Colonic mucosa (tissue), 4 donors: ENCODE measurements at regions not wholly inside any gene's neighbourhood (a gene's known extent, or its start where the extent isn't known, plus 50 kb on each side); places are given as distances from the start of the nearest gene placed in this dataset.

Source experiments
- DNase-seq: peaks from one replicate; pipeline ENCODE4 v3.0.0-alpha.2; 2020
- H3K27ac ChIP-seq: fragments of 200-600 bp; one replicate; pipeline ENCODE4 v1.8.0; 2021
- H3K27me3 ChIP-seq: fragments of 200-600 bp; one replicate; pipeline ENCODE4 v1.8.0; 2021
- H3K36me3 ChIP-seq: fragments of 200-600 bp; one replicate; pipeline ENCODE4 v1.8.0; 2021
- H3K4me1 ChIP-seq: fragments of 200-600 bp; one replicate; pipeline ENCODE4 v1.8.0; 2021; ENCODE audit warnings: mild to moderate bottlenecking
- H3K4me3 ChIP-seq: fragments of 200-600 bp; one replicate; pipeline ENCODE4 v1.8.0; 2021
- H3K9ac ChIP-seq, 2 donors: one replicate each; pipeline ENCODE4 v1.7.0; 2013; ENCODE audit warnings: control low read depth in 2 of 2, low read depth in 2 of 2, low read length in 2 of 2
- H3K9me3 ChIP-seq: fragments of 200-600 bp; one replicate; pipeline ENCODE4 v1.8.0; 2021
- CTCF ChIP-seq: fragments of 200-600 bp; IDR thresholded peaks from one replicate; pipeline ENCODE4 v1.8.0; 2022; ENCODE audit warnings: antibody characterized with exemption, mild to moderate bottlenecking
- intact Hi-C: fragments of 100-400 bp; cut with DNase I; formaldehyde crosslinking; loops from one replicate; pipeline ENCODE4 v1.14.1; 2022
- donor health status: healthy.
- donor health status: DM: no; HTN: no; CAD: no.
- donor health status: DM: no; HTN: no; CAD: no.

- Histone ChIP-seq H3K27me3 (no peaks in the 10 kb centered on the region), H3K36me3 (no peaks in the 10 kb centered on the region), H3K9me3 (no peaks in the 10 kb centered on the region), H3K27ac (no peak overlapping the region), H3K4me3 (no peak overlapping the region), H3K9ac (no peak overlapping the region), H3K4me1 (no peaks in the 10 kb centered on the region)
- TF ChIP-seq CTCF: no peak
- intact Hi-C loops: no loop called here
- DNase-seq: no peak
These were observed 70.8 kb upstream of the CDCA7L start for GRCh38 chr7:22016507-22016906.

- TF ChIP-seq CTCF: no peak
- no peaks in the 10 kb centered on the region for H3K36me3 ChIP-seq
- H3K27me3 ChIP-seq: no peaks in the 10 kb centered on the region
- H3K4me1 ChIP-seq: no peaks in the 10 kb centered on the region
- H3K9me3 ChIP-seq: no peaks in the 10 kb centered on the region
- intact Hi-C loops: no loop called here
- H3K9ac ChIP-seq: no peak overlapping the region
- no peak for DNase-seq
- no peak overlapping the region for H3K4me3 ChIP-seq
- H3K27ac ChIP-seq: no peak overlapping the region
These were observed 68.0 kb upstream of the CDCA7L start for GRCh38 chr7:22013711-22014110.

- TF ChIP-seq CTCF: no peak
- H3K27me3 ChIP-seq: no peaks in the 10 kb centered on the region
- intact Hi-C loops: no loop called here
- H3K4me3 ChIP-seq: no peak overlapping the region
- DNase-seq: no peak
- H3K9ac ChIP-seq: no peak overlapping the region
- H3K4me1 ChIP-seq: no peaks in the 10 kb centered on the region
- H3K36me3 ChIP-seq: no peaks in the 10 kb centered on the region
- no peaks in the 10 kb centered on the region for H3K9me3 ChIP-seq
- H3K27ac ChIP-seq: no peak overlapping the region
These were observed 63.0 kb upstream of the CDCA7L start for GRCh38 chr7:22008683-22009082.

GRCh38 chr7:22008087-22008486, 62.4 kb upstream of the CDCA7L start:
- no peaks in the 10 kb centered on the region for H3K36me3 ChIP-seq
- H3K9ac ChIP-seq: no peak overlapping the region
- H3K27ac ChIP-seq: no peak overlapping the region
- H3K27me3 ChIP-seq: no peaks in the 10 kb centered on the region
- no peak for TF ChIP-seq CTCF
- no peak for DNase-seq
- H3K9me3 ChIP-seq: no peaks in the 10 kb centered on the region
- no peaks in the 10 kb centered on the region for H3K4me1 ChIP-seq
- intact Hi-C loops: no loop called here
- H3K4me3 ChIP-seq: no peak overlapping the region

- DNase-seq: no peak
- no peak overlapping the region for H3K9ac ChIP-seq
- intact Hi-C loops: no loop called here
- no peaks in the 10 kb centered on the region for H3K9me3 ChIP-seq
- no peaks in the 10 kb centered on the region for H3K36me3 ChIP-seq
- no peak for TF ChIP-seq CTCF
- H3K27ac ChIP-seq: no peak overlapping the region
- no peaks in the 10 kb centered on the region for H3K4me1 ChIP-seq
- H3K27me3 ChIP-seq: no peaks in the 10 kb centered on the region
- H3K4me3 ChIP-seq: no peak overlapping the region
These were observed 59.5 kb upstream of the CDCA7L start for GRCh38 chr7:22005151-22005550.

- no peak for TF ChIP-seq CTCF
- DNase-seq: no peak
- intact Hi-C loops: no loop called here
- no peaks in the 10 kb centered on the region for H3K36me3 ChIP-seq
- no peaks in the 10 kb centered on the region for H3K27me3 ChIP-seq
- no peak overlapping the region for H3K27ac ChIP-seq
- H3K9ac ChIP-seq: no peak overlapping the region
- no peak overlapping the region for H3K4me3 ChIP-seq
- no peaks in the 10 kb centered on the region for H3K4me1 ChIP-seq
- H3K9me3 ChIP-seq: no peaks in the 10 kb centered on the region
These were observed 57.0 kb upstream of the CDCA7L start for GRCh38 chr7:22002726-22003125.
